IgD-negative memory B cell (primary cell): ENCODE measurements at regions not wholly inside any gene's neighbourhood (a gene's known extent, or its start where the extent isn't known, plus 50 kb on each side); places are given as distances from the start of the nearest gene placed in this dataset.

ENCODE experiments used
- H3K27ac Mint-ChIP-seq, 3 donors: one replicate each; pipeline ENCODE4 v1.8.0; 2020 to 2022; ENCODE audit warnings: mild to moderate bottlenecking in 3 of 3, mixed read lengths in 3 of 3, moderate library complexity in 1 of 3
- H3K27me3 Mint-ChIP-seq: one replicate; pipeline ENCODE4 v1.8.0; 2021; ENCODE audit warnings: mixed read lengths
- H3K36me3 Mint-ChIP-seq: one replicate; pipeline ENCODE4 v1.8.0; 2020; ENCODE audit warnings: mild to moderate bottlenecking, mixed read lengths
- H3K4me1 Mint-ChIP-seq, 3 donors: one replicate each; pipeline ENCODE4 v1.8.0; 2020 to 2022; ENCODE audit warnings: mixed read lengths in 3 of 3, mild to moderate bottlenecking in 1 of 3
- H3K4me3 Mint-ChIP-seq, 4 donors: one replicate each; pipeline ENCODE4 v1.8.0; 2020 to 2022; ENCODE audit warnings: mild to moderate bottlenecking in 4 of 4, mixed read lengths in 4 of 4, moderate library complexity in 3 of 4
- H3K9me3 Mint-ChIP-seq, 3 donors: one replicate each; pipeline ENCODE4 v1.8.0; 2020 to 2021; ENCODE audit warnings: mixed read lengths in 3 of 3, mild to moderate bottlenecking in 1 of 3

DNA sequence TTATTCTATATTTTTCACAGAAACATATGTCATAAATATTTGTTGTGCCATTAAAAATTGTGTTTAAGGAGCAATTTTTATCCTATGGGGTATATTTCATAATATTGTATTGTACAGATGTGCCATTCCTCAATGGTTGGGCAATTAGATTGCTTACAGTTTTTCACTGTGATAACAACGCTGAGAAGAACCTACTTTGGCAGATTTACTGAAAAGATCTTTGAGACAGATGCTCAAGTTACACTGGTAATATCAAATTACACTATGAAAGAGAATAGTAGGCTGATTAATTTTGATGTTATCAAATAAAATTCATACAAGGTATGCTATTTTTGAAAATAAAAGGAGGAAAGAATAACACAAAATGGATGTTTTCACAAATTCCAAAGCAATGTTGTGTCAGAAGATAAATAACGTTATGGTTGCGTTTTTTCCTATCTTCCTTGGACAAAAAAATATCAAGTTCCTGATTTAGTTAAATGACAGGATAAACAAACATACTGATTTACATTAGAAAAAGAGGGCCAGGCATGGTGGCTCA lies 335.1 kb upstream of the ZNF521 start:
- H3K4me3 Mint-ChIP-seq = no peak overlapping the region
- no peaks in the 10 kb centered on the region for H3K36me3 Mint-ChIP-seq
- H3K9me3 Mint-ChIP-seq = no peaks in the 10 kb centered on the region
- no peaks in the 10 kb centered on the region for H3K27me3 Mint-ChIP-seq
- H3K4me1 Mint-ChIP-seq = no peaks in the 10 kb centered on the region
- no peak overlapping the region for H3K27ac Mint-ChIP-seq

GRCh38 chr18:25685088-25685487 lies 333.1 kb upstream of the ZNF521 start:
- no peak overlapping the region for H3K4me3 Mint-ChIP-seq
- H3K27me3 Mint-ChIP-seq = no peaks in the 10 kb centered on the region
- no peak overlapping the region for H3K27ac Mint-ChIP-seq
- H3K9me3 Mint-ChIP-seq = no peaks in the 10 kb centered on the region
- no peaks in the 10 kb centered on the region for H3K36me3 Mint-ChIP-seq
- no peaks in the 10 kb centered on the region for H3K4me1 Mint-ChIP-seq

DNA sequence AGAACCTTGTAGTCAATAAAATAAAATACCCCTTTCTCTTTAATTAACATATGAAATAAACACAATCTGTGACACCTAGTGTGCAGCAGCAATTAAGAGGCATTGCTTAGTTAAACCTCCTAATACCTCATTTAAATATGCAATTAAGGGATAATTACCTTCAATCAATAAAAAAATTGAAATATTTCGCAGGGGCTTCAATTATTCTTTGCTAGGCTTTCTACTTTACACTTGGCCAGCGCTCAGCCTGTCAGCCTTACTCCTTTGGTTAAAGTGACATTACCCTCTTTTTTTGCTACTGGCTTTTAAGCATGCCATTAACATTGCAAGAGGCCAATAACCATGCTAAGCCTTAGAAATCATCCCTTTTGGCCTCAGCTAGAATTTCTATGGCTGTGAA lies 327.5 kb upstream of the ZNF521 start:
- Mint-ChIP-seq H3K9me3 (no peaks in the 10 kb centered on the region), H3K27me3 (no peaks in the 10 kb centered on the region), H3K36me3 (no peaks in the 10 kb centered on the region), H3K4me1 (no peaks in the 10 kb centered on the region), H3K4me3 (no peak overlapping the region), H3K27ac (no peak overlapping the region)

DNA sequence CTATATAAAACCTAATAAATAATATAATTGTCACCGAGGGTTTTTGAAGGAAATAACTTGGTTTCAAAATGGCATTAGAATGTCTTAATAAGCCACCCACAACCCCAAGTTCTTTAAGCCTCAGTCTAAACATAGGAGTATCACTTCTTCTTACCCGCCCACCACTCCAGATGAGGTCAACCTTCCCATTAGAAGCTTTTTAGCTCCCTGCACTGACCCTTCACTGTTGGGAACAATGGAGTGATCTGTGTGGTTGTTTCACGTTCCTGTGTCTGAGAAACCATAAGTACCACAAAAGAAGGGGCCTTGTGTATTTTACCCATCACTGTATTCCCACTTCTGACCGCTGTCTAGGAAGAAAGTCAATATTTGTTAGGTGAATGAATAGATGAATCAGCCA lies 326.3 kb upstream of the ZNF521 start:
- Mint-ChIP-seq H3K4me3 (no peak overlapping the region), H3K27me3 (no peaks in the 10 kb centered on the region), H3K4me1 (no peaks in the 10 kb centered on the region), H3K27ac (no peak overlapping the region), H3K36me3 (no peaks in the 10 kb centered on the region), H3K9me3 (no peaks in the 10 kb centered on the region)

GRCh38 chr18:25675123-25675850 lies 323.3 kb upstream of the ZNF521 start:
- Mint-ChIP-seq H3K27me3 (no peaks in the 10 kb centered on the region), H3K27ac (no peak overlapping the region), H3K36me3 (no peaks in the 10 kb centered on the region), H3K9me3 (no peaks in the 10 kb centered on the region), H3K4me1 (no peaks in the 10 kb centered on the region), H3K4me3 (no peak overlapping the region)

DNA sequence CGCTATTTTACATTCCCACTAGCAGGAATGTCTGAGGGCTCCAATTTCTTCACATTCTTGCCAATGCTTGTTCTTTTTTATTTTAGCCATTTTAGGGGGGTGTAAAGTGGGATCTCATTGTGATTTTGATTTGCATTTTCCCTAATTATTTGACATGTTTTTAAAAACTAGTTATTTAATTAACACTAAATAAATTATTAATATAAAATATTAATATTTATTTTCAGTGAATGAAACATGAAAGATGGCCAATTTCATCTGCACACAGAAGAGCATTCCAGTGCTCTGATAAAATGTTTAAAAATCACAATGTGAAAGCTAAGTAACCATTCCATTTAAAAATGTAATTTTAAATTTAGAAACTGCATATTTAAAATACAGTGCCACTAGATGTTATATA lies 322.2 kb upstream of the ZNF521 start:
- H3K4me3 Mint-ChIP-seq = no peak overlapping the region
- H3K36me3 Mint-ChIP-seq = no peaks in the 10 kb centered on the region
- no peaks in the 10 kb centered on the region for H3K27me3 Mint-ChIP-seq
- H3K27ac Mint-ChIP-seq = no peak overlapping the region
- no peaks in the 10 kb centered on the region for H3K9me3 Mint-ChIP-seq
- H3K4me1 Mint-ChIP-seq = no peaks in the 10 kb centered on the region

DNA sequence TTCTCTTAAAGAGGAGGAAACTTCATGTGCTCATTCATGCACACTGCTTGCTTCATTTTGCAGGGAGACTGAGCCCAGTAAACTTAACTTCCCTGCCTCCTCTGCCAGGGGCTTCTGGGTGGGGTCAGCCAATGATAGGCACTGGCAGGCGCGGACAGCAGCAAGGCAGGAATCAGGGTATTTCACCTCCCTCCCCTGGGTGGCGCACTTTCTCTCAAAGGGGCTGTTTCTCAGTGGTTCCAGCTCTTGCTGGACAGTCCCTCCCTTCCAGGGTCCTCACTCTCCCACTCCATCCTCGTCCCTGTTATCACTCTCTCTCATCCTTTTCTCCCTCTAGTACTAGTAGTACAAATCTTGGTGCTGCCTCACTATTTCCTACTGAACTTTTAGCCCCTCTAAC lies 320.5 kb upstream of the ZNF521 start:
- Mint-ChIP-seq H3K4me1 (no peaks in the 10 kb centered on the region), H3K27ac (no peak overlapping the region), H3K27me3 (no peaks in the 10 kb centered on the region), H3K4me3 (no peak overlapping the region), H3K9me3 (no peaks in the 10 kb centered on the region), H3K36me3 (no peaks in the 10 kb centered on the region)

DNA sequence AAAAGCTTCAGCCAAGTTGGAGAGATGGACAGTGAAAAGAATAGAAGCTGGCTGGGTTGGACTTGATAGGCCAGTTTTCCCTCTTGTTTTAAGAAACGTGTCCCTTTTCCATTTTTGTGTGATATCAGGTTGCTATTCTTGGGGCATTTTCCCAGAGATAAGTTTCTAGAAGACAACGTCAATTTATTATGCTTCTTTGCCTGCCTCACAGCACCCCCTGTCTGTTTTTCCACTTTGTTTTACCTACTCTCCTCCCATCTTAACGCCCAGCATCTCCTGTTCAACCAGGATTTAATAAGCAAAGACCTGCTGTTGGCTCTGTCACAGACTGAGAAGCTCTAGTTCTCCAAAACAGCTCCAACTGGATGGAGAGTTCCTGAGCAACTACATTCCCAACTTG lies 317.8 kb upstream of the ZNF521 start:
- Mint-ChIP-seq H3K27me3 (peaks cover 1% of the 10 kb centered on the region), H3K4me1 (no peaks in the 10 kb centered on the region), H3K4me3 (no peak overlapping the region), H3K27ac (no peak overlapping the region), H3K36me3 (no peaks in the 10 kb centered on the region), H3K9me3 (peaks cover 0 to 2% (median 0%) of the 10 kb centered on the region in 3 donors)

DNA sequence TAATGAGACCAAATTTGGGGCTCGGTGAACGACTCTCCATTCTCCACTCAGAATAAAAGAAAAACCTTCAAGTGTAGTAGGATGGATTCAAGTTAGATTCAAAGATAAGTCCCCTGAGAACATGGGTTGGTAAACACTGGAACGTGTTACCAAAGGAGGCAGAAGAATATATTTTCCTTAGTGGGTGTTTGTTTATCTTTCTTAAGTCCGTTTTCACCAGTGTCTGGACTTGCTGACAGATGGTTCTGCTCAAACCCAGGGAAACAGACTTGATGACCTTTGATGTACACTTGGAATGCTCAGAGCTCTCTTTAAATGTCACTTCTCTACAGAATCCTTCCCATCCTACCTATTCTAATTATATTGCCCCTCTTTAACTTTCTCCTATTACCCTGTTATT lies 310.3 kb upstream of the ZNF521 start:
- no peaks in the 10 kb centered on the region for H3K36me3 Mint-ChIP-seq
- H3K4me3 Mint-ChIP-seq = no peak overlapping the region
- H3K4me1 Mint-ChIP-seq = no peaks in the 10 kb centered on the region
- peaks cover 3% of the 10 kb centered on the region for H3K27me3 Mint-ChIP-seq
- H3K9me3 Mint-ChIP-seq = peaks cover 0 to 2% (median 0%) of the 10 kb centered on the region in 3 donors
- no peak overlapping the region for H3K27ac Mint-ChIP-seq

- Mint-ChIP-seq H3K4me3 (no peak overlapping the region), H3K27me3 (peaks cover 3% of the 10 kb centered on the region), H3K9me3 (peaks cover 0 to 2% (median 0%) of the 10 kb centered on the region in 3 donors), H3K27ac (no peak overlapping the region), H3K36me3 (no peaks in the 10 kb centered on the region), H3K4me1 (no peaks in the 10 kb centered on the region)
Observed at GRCh38 chr18:25661831-25662230, 309.9 kb upstream of the ZNF521 start.

DNA sequence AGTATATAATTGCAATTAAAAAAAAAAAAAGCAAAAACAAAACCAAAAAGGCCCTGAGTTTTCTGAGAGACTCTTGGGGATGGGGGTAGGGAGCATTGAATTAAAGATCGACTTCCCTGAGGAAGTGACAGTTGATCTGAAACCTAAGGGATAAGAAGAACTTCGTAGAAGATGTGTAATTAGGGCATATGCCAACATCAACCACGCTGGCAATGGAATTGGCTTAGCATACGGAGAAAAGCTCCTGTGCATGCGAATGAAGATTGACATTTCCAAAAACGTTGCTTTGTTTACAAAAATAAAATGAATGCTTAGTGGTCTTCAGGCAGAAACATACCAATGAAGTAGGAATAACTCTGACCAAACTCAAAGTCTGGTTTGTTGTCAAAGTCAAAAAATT lies 307.6 kb upstream of the ZNF521 start:
- Mint-ChIP-seq H3K27me3 (peaks cover 1% of the 10 kb centered on the region), H3K9me3 (peaks cover 0 to 3% (median 2%) of the 10 kb centered on the region in 3 donors), H3K4me1 (no peaks in the 10 kb centered on the region), H3K27ac (no peak overlapping the region), H3K4me3 (no peak overlapping the region), H3K36me3 (no peaks in the 10 kb centered on the region)

DNA sequence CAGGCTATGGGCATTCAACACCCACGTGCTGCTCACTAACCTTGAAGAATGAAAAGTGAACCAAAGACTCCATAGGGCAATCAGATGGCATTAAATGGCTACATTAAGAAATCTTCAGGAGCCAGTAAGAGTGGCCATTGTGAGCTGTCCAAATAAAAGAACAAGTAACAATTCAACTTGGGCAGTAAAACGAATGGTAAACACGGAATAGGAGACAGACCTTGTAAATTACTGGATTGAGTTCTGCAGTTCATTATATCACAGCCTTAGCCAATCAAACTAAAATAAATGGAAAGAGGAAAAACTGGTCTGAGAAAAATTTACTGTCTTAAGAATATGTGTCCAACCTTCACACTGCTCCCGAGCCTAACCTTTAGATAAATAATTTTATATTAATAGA lies 306.5 kb upstream of the ZNF521 start:
- Mint-ChIP-seq H3K4me3 (no peak overlapping the region), H3K27me3 (no peaks in the 10 kb centered on the region), H3K9me3 (peaks cover 0 to 3% (median 2%) of the 10 kb centered on the region in 3 donors), H3K27ac (no peak overlapping the region), H3K36me3 (no peaks in the 10 kb centered on the region), H3K4me1 (no peaks in the 10 kb centered on the region)

- Mint-ChIP-seq H3K27me3 (no peaks in the 10 kb centered on the region), H3K9me3 (peaks cover 0 to 3% (median 2%) of the 10 kb centered on the region in 3 donors), H3K4me3 (no peak overlapping the region), H3K4me1 (no peaks in the 10 kb centered on the region), H3K36me3 (no peaks in the 10 kb centered on the region), H3K27ac (no peak overlapping the region)
Observed at GRCh38 chr18:25651553-25651952, 299.6 kb upstream of the ZNF521 start.

GRCh38 chr18:25650201-25650941 lies 298.4 kb upstream of the ZNF521 start:
- H3K4me3 Mint-ChIP-seq = no peak overlapping the region
- H3K27ac Mint-ChIP-seq = no peak overlapping the region
- H3K4me1 Mint-ChIP-seq = peaks cover 0 to 1% (median 0%) of the 10 kb centered on the region in 3 donors

GRCh38 chr18:25648716-25649260 lies 296.8 kb upstream of the ZNF521 start:
- H3K4me3 Mint-ChIP-seq = no peak overlapping the region
- no peak overlapping the region for H3K27ac Mint-ChIP-seq
- peaks cover 0 to 1% (median 0%) of the 10 kb centered on the region in 3 donors for H3K4me1 Mint-ChIP-seq
- H3K36me3 Mint-ChIP-seq = no peaks in the 10 kb centered on the region
- peaks cover 2% of the 10 kb centered on the region for H3K27me3 Mint-ChIP-seq
- H3K9me3 Mint-ChIP-seq = no peaks in the 10 kb centered on the region

More at GRCh38 chr18:25650201-25650941, 298.4 kb upstream of the ZNF521 start:
- Mint-ChIP-seq H3K9me3 (peaks cover 0 to 2% (median 1%) of the 10 kb centered on the region in 3 donors), H3K36me3 (no peaks in the 10 kb centered on the region), H3K27me3 (no peaks in the 10 kb centered on the region)
